ENCODE measurements at regions not wholly inside any gene's neighbourhood (a gene's known extent, or its start where the extent isn't known, plus 50 kb on each side); places are given as distances from the start of the nearest gene placed in this dataset.

DNA sequence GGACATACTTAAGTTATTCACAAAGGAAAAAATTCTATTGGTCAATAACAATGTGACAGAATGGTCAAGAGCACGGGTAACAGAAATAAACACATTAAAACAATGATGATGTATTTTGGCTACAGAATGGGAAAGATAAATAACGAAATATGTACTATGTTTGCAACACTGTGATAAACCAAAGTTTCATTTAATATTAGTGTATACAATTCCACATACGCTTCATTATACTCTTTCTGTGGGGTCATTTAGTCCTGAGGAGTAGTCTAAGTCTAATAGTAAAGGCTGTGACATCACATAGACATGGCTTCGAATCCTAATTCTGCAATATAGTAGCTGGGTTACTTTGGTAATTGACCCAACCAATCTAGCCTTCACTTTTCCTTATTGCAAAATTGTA is 408.3 kb downstream of the MCTP2 start:
- H3K36me3 ChIP-seq (ENCODE audit: control insufficient read depth in 2 of 2, insufficient read depth in 2 of 2, low read length in 2 of 2), result no peaks in the 10 kb centered on the region
- H3K4me3 ChIP-seq (ENCODE audit: low read length in 2 of 2), result no peak overlapping the region
- no peaks in the 10 kb centered on the region for H3K27me3 ChIP-seq (ENCODE audit: control insufficient read depth in 1 of 2, insufficient read depth in 2 of 2, low read length in 2 of 2)
- no peaks in the 10 kb centered on the region for H3K4me1 ChIP-seq (ENCODE audit: control insufficient read depth, insufficient read depth, low read length)
- H3K9me3 ChIP-seq (ENCODE audit: control insufficient read depth in 2 of 2, low read length in 2 of 2), result no peaks in the 10 kb centered on the region
- no peak overlapping the region for H3K27ac ChIP-seq (ENCODE audit: low read length)
- no peak overlapping the region for H3K9ac ChIP-seq (ENCODE audit: low read length in 2 of 2)

GRCh38 chr15:94644433-94644832 is 413.1 kb downstream of the MCTP2 start:
- Histone ChIP-seq H3K4me3 (ENCODE audit: low read length in 2 of 2) (no peak overlapping the region), H3K9me3 (ENCODE audit: control insufficient read depth in 2 of 2, low read length in 2 of 2) (no peaks in the 10 kb centered on the region), H3K9ac (ENCODE audit: low read length in 2 of 2) (no peak overlapping the region), H3K27me3 (ENCODE audit: control insufficient read depth in 1 of 2, insufficient read depth in 2 of 2, low read length in 2 of 2) (no peaks in the 10 kb centered on the region), H3K36me3 (ENCODE audit: control insufficient read depth in 2 of 2, insufficient read depth in 2 of 2, low read length in 2 of 2) (no peaks in the 10 kb centered on the region), H3K27ac (ENCODE audit: low read length) (no peak overlapping the region), H3K4me1 (ENCODE audit: control insufficient read depth, insufficient read depth, low read length) (no peaks in the 10 kb centered on the region)

GRCh38 chr15:94653071-94653470 is 421.7 kb downstream of the MCTP2 start:
- Histone ChIP-seq H3K27me3 (ENCODE audit: control insufficient read depth in 1 of 2, insufficient read depth in 2 of 2, low read length in 2 of 2) (no peaks in the 10 kb centered on the region), H3K4me1 (ENCODE audit: control insufficient read depth, insufficient read depth, low read length) (no peaks in the 10 kb centered on the region), H3K4me3 (ENCODE audit: low read length in 2 of 2) (no peak overlapping the region), H3K9me3 (ENCODE audit: control insufficient read depth in 2 of 2, low read length in 2 of 2) (no peaks in the 10 kb centered on the region), H3K27ac (ENCODE audit: low read length) (no peak overlapping the region), H3K9ac (ENCODE audit: low read length in 2 of 2) (no peak overlapping the region), H3K36me3 (ENCODE audit: control insufficient read depth in 2 of 2, insufficient read depth in 2 of 2, low read length in 2 of 2) (no peaks in the 10 kb centered on the region)

DNA sequence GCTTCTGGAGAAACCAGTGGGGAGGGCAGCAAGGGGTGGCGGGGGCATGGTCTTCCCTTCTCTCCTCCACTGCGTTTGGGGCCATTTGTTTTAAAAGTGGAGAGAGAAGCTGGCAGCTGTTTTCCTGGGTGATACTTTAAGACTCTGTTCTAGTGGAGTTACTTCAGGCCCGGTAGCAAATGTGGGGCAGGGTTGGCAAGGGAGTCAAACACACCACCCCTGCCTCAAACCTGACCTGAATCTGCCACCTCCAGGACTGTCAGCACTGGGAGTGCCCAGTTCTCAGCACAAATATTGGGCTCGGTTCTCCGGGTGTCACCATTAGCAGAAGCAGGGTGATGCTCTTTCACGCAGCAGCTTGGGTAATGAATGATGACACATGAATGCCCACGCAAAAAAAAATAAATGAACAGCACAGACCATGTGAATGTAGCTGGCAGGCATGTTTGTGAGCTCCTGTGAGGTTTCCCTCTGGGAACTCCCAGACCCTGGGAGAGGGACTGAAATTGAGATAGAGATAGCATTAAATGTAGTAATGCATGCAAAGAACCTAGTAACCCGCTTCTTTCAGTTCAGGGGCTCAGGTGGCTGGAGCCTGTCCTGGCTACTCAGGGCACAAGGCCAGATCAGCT is 424.0 kb downstream of the MCTP2 start:
- Histone ChIP-seq H3K4me3 (ENCODE audit: low read length in 2 of 2) (no peak overlapping the region), H3K4me1 (ENCODE audit: control insufficient read depth, insufficient read depth, low read length) (no peaks in the 10 kb centered on the region), H3K27ac (ENCODE audit: low read length) (no peak overlapping the region), H3K27me3 (ENCODE audit: control insufficient read depth in 1 of 2, insufficient read depth in 2 of 2, low read length in 2 of 2) (no peaks in the 10 kb centered on the region), H3K36me3 (ENCODE audit: control insufficient read depth in 2 of 2, insufficient read depth in 2 of 2, low read length in 2 of 2) (no peaks in the 10 kb centered on the region), H3K9ac (ENCODE audit: low read length in 2 of 2) (no peak overlapping the region), H3K9me3 (ENCODE audit: control insufficient read depth in 2 of 2, low read length in 2 of 2) (no peaks in the 10 kb centered on the region)

DNA sequence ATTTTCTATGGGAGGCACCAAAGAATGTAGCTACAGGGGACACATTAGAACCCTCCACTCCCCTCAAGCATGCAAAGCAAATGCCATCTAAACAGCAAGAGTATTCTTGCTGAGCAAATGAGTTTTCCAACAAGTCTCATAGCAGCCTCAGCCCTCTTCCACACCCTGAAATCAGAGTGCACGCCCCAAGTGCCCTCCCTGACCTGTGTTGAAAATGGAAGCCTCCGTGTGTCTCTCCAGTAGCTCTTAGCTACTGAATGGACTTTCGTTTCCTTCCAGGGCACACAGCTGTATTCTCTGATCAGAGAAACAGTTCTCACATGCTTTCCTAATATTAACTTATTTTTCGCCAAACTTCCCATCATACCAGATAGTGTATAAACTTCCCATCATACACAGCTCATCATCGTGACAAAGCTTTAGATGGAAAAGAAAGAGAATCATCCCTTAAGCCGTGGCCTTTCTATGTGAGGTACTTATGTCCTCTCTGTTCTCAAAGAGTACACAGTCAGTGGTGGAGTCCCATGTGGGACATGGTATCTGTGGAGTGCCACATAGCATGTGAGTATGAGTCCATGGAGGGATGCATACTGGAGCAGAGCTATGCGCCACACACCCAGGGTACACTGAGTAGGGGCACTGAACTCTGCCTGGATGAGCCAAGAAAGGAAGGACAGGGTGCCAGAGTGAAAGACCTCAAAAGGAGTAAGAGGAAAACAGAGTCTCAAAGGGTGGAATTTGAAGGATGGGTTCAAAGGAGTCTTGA is 434.5 kb downstream of the MCTP2 start:
- Histone ChIP-seq H3K27me3 (ENCODE audit: control insufficient read depth in 1 of 2, insufficient read depth in 2 of 2, low read length in 2 of 2) (no peaks in the 10 kb centered on the region), H3K36me3 (ENCODE audit: control insufficient read depth in 2 of 2, insufficient read depth in 2 of 2, low read length in 2 of 2) (no peaks in the 10 kb centered on the region), H3K4me1 (ENCODE audit: control insufficient read depth, insufficient read depth, low read length) (no peaks in the 10 kb centered on the region), H3K9me3 (ENCODE audit: control insufficient read depth in 2 of 2, low read length in 2 of 2) (no peaks in the 10 kb centered on the region), H3K9ac (ENCODE audit: low read length in 2 of 2) (no peak overlapping the region), H3K4me3 (ENCODE audit: low read length in 2 of 2) (no peak overlapping the region), H3K27ac (ENCODE audit: low read length) (no peak overlapping the region)

DNA sequence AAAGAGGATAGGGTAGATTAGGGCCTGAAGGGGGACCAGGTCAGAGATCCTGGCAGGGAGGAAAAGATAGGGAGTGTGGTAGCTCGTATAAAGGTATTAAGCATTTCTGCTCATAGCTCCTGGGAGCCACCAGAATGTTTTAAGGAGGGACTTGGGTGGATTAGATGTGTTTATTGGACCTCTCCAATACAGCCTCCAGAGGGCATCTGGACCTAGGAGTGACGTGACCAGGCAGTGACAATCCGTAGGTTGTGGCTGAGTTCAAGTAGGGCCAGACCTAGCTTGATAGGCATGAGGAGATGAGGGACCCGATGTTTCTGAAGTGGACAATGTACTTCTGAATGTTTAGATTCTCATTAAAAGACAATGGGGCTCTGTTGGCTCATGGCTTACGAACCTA is 435.2 kb downstream of the MCTP2 start:
- Histone ChIP-seq H3K27me3 (ENCODE audit: control insufficient read depth in 1 of 2, insufficient read depth in 2 of 2, low read length in 2 of 2) (no peaks in the 10 kb centered on the region), H3K4me3 (ENCODE audit: low read length in 2 of 2) (no peak overlapping the region), H3K27ac (ENCODE audit: low read length) (no peak overlapping the region), H3K9me3 (ENCODE audit: control insufficient read depth in 2 of 2, low read length in 2 of 2) (no peaks in the 10 kb centered on the region), H3K36me3 (ENCODE audit: control insufficient read depth in 2 of 2, insufficient read depth in 2 of 2, low read length in 2 of 2) (no peaks in the 10 kb centered on the region), H3K9ac (ENCODE audit: low read length in 2 of 2) (no peak overlapping the region), H3K4me1 (ENCODE audit: control insufficient read depth, insufficient read depth, low read length) (peaks cover 3% of the 10 kb centered on the region)

- H3K27ac ChIP-seq (ENCODE audit: low read length), result no peak overlapping the region
- H3K36me3 ChIP-seq (ENCODE audit: control insufficient read depth in 2 of 2, insufficient read depth in 2 of 2, low read length in 2 of 2), result no peaks in the 10 kb centered on the region
- no peaks in the 10 kb centered on the region for H3K9me3 ChIP-seq (ENCODE audit: control insufficient read depth in 2 of 2, low read length in 2 of 2)
- H3K9ac ChIP-seq (ENCODE audit: low read length in 2 of 2), result no peak overlapping the region
- H3K27me3 ChIP-seq (ENCODE audit: control insufficient read depth in 1 of 2, insufficient read depth in 2 of 2, low read length in 2 of 2), result no peaks in the 10 kb centered on the region
- peaks cover 8% of the 10 kb centered on the region for H3K4me1 ChIP-seq (ENCODE audit: control insufficient read depth, insufficient read depth, low read length)
- no peak overlapping the region for H3K4me3 ChIP-seq (ENCODE audit: low read length in 2 of 2)
These were observed 435.7 kb downstream of the MCTP2 start for GRCh38 chr15:94667109-94667508.

GRCh38 chr15:94670438-94671034 is 439.2 kb downstream of the MCTP2 start:
- Histone ChIP-seq H3K4me1 (ENCODE audit: control insufficient read depth, insufficient read depth, low read length) (peaks cover 13% of the 10 kb centered on the region), H3K9me3 (ENCODE audit: control insufficient read depth in 2 of 2, low read length in 2 of 2) (no peaks in the 10 kb centered on the region), H3K36me3 (ENCODE audit: control insufficient read depth in 2 of 2, insufficient read depth in 2 of 2, low read length in 2 of 2) (no peaks in the 10 kb centered on the region), H3K27me3 (ENCODE audit: control insufficient read depth in 1 of 2, insufficient read depth in 2 of 2, low read length in 2 of 2) (no peaks in the 10 kb centered on the region), H3K4me3 (ENCODE audit: low read length in 2 of 2) (no peak overlapping the region), H3K9ac (ENCODE audit: low read length in 2 of 2) (no peak overlapping the region), H3K27ac (ENCODE audit: low read length) (no peak overlapping the region)

GRCh38 chr15:94671858-94672532 is 440.6 kb downstream of the MCTP2 start:
- Histone ChIP-seq H3K27ac (ENCODE audit: low read length) (peak overlapping the region; percentile 63), H3K4me1 (ENCODE audit: control insufficient read depth, insufficient read depth, low read length) (peaks cover 13% of the 10 kb centered on the region), H3K9me3 (ENCODE audit: control insufficient read depth in 2 of 2, low read length in 2 of 2) (no peaks in the 10 kb centered on the region), H3K27me3 (ENCODE audit: control insufficient read depth in 1 of 2, insufficient read depth in 2 of 2, low read length in 2 of 2) (no peaks in the 10 kb centered on the region), H3K36me3 (ENCODE audit: control insufficient read depth in 2 of 2, insufficient read depth in 2 of 2, low read length in 2 of 2) (no peaks in the 10 kb centered on the region), H3K9ac (ENCODE audit: low read length in 2 of 2) (peak overlapping the region; percentile 51 to 68), H3K4me3 (ENCODE audit: low read length in 2 of 2) (peak overlapping the region; percentile 57 to 60)

GRCh38 chr15:94673801-94674200 is 442.4 kb downstream of the MCTP2 start:
- H3K9me3 ChIP-seq (ENCODE audit: control insufficient read depth in 2 of 2, low read length in 2 of 2), result no peaks in the 10 kb centered on the region
- H3K36me3 ChIP-seq (ENCODE audit: control insufficient read depth in 2 of 2, insufficient read depth in 2 of 2, low read length in 2 of 2), result no peaks in the 10 kb centered on the region
- H3K9ac ChIP-seq (ENCODE audit: low read length in 2 of 2), result no peak overlapping the region
- H3K4me1 ChIP-seq (ENCODE audit: control insufficient read depth, insufficient read depth, low read length), result peaks cover 13% of the 10 kb centered on the region
- no peak overlapping the region for H3K27ac ChIP-seq (ENCODE audit: low read length)
- no peaks in the 10 kb centered on the region for H3K27me3 ChIP-seq (ENCODE audit: control insufficient read depth in 1 of 2, insufficient read depth in 2 of 2, low read length in 2 of 2)
- H3K4me3 ChIP-seq (ENCODE audit: low read length in 2 of 2), result peak overlapping the region in 1 of 2 donors; percentile 35
